ENCODE measurements at regions not wholly inside any gene's neighbourhood (a gene's known extent, or its start where the extent isn't known, plus 50 kb on each side); places are given as distances from the start of the nearest gene placed in this dataset.

DNA sequence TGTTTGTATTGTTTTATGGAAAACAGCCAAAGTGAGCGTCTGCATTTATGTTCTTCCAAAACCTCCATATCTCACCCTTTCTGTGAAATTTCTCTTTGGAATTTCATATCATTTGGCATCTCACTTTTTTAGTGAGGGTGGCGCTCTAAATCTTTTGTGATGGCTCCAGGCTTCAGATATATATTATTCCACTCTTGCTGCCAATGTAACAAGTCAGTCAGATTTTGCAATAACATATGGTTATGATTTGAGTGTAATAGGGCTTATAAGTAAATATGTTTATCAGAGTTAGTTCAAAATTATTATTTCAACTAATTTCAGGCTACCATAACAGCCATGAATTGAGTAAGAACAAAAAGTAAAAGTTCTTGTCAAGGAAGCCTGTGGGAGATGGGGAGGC lies 314.7 kb downstream of the PDGFC start:
- no peak for DNase-seq (ENCODE audit: extremely low read depth, low read depth)

DNA sequence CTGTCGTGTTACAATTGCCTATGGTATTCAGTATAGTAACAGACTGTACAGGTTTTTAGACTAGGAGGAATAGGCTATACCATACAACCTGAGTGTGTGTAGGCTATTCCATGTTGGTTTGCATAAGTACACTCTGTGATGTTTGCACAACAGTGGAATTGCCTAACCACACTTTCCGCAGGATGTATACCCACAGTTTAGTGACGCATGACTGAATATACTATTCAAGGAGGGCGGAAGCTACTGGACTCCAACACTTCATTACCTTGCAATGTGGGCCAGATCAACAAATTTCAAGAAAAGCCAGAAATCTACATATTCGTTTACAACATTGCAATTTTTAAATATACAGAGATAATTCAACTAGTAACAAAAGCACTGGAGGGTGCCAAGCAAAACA lies 317.2 kb downstream of the PDGFC start:
- no peak for DNase-seq (ENCODE audit: extremely low read depth, low read depth)

DNA sequence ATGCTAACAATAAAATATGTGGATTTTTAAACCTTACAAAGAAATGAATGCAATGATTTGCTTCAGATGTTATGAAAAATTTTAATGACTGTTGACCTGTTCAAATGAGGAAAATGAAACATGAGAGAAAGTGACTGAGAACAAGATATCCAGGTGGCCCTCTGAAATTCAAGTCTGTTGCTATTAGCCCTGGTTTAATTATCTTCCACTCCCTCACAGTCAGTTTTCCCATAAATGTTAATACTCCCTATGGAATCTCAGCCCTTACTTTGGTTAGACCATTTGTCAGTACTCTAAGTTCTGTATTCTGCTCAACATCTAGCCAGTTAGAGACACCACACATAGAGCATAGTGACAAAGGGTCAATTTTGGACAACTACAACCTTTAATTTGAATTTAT lies 327.8 kb downstream of the PDGFC start:
- no peak for DNase-seq (ENCODE audit: extremely low read depth, low read depth)

DNA sequence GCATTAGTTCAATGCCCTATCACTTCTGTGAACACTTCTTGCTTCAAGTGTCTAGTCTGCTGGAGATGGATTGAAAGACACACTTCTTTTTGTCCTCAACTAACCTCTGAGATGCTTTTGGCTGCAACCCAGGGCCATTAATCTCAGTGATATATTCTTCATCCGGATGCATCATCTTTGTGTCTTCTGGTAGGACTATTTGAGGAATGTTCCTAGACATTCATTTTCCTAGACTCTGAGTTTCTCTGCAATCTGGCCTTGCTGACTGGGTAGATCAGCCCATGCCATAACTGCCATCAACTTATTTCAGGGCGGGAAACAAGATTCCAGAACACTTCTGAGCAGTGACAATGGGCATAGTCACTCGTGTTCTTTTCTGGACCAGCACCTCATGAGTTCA lies 329.4 kb downstream of the PDGFC start:
- no peak for DNase-seq (ENCODE audit: extremely low read depth, low read depth)

DNA sequence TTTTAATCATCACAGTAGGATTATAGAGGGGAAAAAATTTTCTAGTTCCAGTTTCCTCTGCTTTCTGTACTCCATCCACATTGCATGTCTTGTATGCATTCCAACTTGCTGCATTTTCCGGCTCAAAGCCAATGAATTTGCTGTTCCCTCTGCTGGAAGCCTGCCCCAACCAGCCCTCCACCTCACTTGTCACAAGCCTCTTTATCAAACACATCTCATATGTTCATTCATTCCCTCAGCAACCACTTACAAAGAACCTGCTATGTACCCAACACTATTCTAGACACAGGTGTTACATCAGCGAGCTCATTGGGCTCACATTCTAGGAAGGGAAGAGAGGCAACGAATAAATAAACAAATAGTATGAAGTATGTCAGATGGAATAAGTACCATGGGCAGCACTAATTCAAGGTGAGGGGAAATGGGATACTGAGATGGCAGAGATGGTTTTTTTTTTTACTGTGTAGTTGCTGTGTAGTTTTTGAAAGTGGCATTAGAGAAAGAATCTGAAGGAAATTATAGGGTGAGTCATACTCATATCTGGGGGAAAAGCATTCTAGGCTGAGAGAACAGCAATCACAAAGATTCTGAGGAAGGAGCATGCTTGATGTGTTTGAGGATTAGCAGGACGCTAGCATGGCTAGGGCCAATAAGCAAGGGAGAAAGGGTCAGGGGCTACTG lies 332.5 kb downstream of the PDGFC start:
- no peak for DNase-seq (ENCODE audit: extremely low read depth, low read depth)

DNA sequence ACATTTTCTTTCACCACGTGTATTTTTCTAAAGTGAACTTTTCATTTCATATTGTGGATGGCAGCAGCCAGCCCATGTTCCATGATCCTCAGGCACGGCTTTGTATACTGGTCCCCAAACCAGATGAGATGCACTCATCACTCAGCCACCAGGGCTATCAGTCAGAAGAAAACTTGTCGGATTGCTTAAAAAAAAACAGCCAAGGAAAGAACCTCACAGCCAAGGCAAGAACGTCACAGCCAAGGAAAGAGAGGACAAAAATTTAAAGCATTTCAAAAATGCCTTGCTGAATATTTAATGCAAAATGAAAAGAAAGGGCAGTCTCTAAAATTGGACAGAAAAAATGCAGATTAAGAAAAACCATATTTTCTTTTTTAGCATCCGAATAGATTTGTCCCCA lies 333.3 kb downstream of the PDGFC start:
- DNase-seq (ENCODE audit: extremely low read depth, low read depth): no peak

DNA sequence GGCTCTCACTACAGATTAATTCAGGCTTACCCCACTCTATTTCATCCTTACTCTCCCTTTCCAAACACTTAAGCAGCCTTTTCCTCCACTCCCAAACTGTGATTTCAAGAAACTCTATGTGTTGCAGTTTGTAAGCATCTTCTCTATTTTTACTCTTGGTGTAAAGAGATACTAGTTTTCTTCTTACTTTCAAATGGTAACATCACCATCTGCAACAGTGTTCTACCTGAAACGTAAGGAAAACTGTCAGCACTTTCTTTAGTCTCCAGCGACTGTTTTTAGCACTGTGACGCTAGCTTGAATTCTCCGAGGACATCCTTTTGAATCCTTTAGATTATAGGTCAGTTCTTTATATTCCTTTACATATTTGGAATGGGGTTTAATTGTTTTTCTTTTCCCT lies 335.2 kb downstream of the PDGFC start:
- no peak for DNase-seq (ENCODE audit: extremely low read depth, low read depth)

DNA sequence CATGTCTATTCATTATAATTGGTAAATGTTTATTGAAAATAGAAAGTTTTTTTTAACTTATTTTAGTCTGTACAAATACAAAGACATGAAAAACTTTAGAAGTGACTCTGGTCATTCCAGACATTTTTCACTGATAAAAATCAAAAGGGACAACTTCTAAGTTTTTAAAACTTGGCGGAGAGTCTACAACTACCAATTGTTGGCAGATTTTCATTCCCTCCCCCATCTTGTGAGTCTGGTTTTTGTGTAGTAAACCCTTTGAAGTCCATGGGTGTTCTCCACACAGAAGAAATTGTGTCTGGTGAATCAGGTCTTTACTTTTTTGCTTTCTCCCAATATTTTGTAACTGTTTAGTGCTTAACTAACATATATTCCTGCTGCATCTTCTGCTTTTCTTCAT lies 336.5 kb downstream of the PDGFC start:
- DNase-seq (ENCODE audit: extremely low read depth, low read depth): no peak

DNA sequence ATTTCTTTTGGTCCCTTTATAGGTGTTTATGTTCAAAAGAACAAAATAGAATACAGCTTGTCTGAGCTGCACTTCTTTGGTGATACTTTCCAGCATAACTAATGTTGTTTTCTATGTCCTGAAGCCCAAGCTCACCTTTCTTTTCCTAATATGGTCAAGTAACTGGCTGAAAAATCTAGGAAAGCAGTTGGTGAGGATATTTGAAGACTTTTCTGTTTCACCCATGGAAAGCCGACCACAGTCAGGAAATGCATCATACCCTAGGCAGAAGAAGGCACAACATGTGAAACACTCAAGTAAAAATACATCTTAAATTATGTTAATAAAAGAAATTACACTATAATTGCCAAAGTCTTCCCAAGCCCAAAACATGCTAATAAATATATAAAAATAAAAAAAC lies 337.0 kb downstream of the PDGFC start:
- DNase-seq (ENCODE audit: extremely low read depth, low read depth): no peak

DNA sequence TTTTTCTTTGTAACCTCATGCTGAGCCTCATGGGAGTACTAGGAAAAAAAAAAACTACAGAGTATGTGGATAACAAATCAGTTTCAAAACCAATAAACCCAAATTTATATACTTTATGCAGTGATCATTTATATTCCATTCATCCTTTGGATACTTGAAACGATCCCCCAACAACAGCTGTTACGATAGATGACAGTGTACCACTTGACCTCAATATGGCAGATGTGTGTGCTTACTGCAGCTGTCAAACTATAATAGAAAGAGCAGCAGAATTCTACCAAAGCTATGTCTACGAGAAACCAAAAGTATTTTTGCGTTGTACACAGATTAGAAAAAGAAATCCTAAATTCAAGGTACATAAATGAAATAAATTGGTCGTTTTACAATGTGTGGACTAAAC lies 337.8 kb downstream of the PDGFC start:
- no peak for DNase-seq (ENCODE audit: extremely low read depth, low read depth)

DNA sequence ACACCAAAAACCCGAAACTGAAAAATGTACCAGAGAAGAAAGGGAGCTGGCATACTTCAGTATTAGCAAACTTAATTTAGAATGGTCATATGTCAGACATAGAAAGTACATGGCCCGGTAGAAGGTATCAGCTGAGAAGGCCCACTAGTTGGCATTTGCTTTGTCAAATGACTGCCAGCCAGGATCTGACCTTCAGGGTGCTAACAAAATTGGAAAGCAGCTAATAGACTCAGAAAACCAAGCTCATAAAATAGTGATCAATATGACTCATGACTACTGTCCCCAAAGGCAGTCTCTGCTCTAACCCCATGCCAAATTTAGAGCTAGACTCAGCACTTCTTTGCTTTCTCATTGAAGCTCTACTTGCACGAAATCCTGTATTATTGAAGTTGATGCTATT lies 342.7 kb downstream of the PDGFC start:
- no peak for DNase-seq (ENCODE audit: extremely low read depth, low read depth)

DNA sequence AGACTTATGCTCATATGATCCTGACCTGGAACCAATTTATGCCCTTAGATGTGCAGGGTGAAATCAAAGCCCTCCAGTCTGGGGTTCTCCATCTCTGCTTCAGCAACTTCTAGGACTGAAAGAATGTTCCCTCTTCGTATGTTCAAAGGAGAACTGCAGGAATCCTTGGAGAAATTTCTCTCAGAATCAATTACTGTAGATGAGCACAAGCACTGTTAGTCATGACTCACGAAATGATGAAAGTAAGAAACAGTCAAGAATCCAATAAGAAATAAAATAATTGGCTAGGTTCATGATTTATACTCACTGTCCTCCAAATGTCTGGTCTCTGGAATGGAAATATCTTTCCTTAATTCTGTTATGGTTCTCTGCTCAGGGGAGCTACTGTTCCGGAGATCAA lies 348.2 kb downstream of the PDGFC start:
- no peak for DNase-seq (ENCODE audit: extremely low read depth, low read depth)

DNA sequence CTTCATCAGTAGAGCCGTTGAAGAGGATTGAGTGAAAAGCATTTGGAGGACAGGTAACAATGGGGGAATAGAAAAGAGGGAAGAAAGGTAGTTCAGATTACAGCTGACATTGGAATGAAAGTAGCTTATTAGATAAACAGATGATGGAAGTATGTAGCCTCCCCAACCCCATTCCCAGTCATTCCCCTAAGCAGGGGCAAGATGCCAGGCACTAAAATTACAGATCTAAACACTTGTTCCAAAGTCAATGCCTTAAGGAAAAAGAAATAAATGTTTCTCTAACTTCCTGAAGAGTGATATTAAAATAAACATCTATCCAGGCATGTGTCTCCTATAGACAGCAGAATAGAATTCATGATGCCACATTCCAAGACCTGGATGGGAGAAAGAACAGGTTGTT lies 350.8 kb downstream of the PDGFC start:
- no peak for DNase-seq (ENCODE audit: extremely low read depth, low read depth)

DNA sequence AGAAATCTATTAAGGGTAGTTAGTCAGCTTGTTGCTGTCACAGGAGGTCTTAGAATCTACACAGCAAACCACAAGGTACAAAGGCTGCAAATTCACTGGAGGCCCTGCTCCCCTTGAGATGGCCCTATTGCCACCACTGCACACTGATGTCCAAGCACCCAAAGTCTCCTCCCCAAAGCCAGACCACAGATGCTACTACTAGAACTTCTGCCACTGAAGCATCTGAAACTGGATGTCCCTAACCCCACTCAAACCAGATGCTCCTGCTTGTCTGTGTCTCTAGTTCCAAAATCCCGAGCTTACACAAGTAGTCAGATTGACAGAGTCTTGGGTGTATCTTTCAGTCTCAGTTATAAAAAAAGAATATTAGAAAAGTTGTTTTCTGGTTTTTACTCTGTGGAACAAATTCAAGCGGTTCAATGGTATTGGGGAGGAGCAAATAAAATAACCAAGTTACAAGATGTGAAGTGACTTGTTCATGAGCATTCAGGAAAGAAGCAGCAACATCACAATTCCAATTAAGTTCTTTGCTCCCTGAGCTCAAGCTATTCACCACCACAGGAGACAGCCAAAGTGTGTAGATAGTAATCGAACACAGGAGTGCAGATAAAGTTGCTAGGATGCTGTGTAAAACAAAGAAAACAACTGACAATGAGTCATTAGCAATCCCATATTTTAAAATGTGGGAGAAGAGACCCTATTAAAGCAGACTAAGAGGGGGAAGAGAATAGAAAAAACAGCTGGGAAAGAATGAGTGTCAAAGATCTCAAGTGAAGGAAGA lies 352.3 kb downstream of the PDGFC start:
- no peak for DNase-seq (ENCODE audit: extremely low read depth, low read depth)

DNA sequence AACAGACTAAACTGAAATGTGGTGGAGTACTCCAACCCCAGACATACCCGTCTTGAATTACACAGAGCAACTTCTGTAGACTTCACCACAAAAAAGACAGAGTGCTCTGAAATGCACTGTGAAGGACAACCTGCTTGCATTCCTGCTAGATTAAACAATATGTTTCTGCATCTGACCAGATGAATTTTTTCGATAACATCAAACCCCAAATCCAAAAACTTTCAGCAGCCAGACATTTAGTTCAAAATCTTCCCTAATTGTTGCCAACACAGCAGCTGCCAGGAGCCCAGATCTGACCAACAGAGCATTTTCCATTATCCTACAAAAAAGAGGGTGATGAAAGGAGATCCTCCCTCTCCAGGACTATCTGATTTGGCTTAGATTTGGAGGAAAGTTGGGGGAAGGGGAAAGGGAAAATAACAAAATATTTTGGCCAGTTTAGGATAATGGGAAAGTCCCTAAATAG lies 356.5 kb downstream of the PDGFC start:
- DNase-seq (ENCODE audit: extremely low read depth, low read depth): no peak

DNA sequence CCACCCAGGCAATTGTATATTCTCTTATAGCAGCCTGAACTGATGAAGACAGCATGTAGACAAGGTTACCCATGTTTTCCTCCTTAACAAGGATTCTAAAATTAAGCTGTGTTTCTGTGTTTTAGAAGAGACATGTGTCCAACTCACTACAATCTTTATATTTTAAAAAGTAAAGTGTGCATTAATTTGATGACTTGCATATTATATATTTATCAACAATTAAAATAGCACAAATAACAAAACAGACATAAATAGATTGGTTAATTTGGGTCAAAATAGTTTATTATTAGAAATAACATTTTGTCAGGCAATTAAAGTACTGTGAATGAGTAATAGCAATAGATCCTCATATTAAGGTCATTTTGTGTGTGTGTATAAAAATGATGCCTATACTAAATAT lies 357.1 kb downstream of the PDGFC start:
- no peak for DNase-seq (ENCODE audit: extremely low read depth, low read depth)

DNA sequence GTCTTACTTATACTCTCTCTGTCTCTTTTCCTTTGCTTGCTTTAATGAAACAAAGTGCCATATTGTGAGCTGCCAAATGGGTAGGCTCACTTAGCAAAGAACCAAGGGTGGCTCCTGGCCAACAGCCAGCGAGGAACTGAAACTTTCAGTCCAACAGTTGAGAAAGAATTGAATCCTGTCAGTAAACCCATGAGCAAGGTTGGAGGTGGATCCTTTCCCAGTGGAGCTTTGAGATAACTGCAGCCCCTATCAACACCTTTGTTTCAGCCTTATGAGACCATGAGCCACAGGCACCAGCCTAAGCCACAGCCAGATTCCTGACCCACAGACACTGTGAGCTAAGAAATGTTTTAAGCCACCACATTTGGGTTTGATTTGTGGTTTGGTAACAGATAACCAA lies 362.2 kb downstream of the PDGFC start:
- DNase-seq (ENCODE audit: extremely low read depth, low read depth): no peak

DNA sequence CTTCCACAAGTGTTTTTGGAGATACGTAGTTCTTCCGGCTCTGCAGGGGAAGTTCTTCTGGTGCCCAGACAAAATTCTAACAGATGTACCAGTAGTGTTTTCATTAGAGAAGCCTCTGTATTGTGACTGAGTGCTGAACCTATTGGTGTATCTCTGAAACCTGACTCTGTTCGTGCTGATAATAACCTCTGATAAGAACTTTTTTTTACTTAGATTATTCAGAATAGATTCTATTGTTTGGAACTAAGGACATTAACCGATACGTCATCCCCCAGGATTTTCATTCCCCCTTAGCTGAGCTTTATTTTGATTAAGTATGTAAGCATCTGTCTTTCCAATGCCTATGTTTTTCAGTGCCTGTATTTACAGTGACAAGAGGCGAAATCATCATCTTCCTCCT lies 362.9 kb downstream of the PDGFC start:
- no peak for DNase-seq (ENCODE audit: extremely low read depth, low read depth)

DNA sequence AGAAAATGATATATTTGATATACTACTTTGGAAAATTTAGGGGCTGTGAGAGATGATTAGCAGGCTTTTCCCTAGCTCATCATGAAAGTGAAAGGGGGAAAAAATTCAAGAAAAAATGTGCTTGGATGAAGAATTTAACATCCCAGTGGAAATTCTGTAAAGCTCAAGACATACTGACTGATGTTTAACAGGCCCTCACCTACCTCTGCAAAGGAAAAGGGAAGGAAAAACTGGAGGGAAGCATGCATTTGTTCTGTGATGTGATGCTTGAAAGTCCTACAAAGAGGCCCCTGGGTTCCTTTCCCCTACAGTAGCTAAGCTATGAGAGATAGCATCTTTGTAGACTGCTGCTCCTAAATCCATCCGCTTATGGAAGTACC lies 364.1 kb downstream of the PDGFC start:
- DNase-seq (ENCODE audit: extremely low read depth, low read depth): no peak

DNA sequence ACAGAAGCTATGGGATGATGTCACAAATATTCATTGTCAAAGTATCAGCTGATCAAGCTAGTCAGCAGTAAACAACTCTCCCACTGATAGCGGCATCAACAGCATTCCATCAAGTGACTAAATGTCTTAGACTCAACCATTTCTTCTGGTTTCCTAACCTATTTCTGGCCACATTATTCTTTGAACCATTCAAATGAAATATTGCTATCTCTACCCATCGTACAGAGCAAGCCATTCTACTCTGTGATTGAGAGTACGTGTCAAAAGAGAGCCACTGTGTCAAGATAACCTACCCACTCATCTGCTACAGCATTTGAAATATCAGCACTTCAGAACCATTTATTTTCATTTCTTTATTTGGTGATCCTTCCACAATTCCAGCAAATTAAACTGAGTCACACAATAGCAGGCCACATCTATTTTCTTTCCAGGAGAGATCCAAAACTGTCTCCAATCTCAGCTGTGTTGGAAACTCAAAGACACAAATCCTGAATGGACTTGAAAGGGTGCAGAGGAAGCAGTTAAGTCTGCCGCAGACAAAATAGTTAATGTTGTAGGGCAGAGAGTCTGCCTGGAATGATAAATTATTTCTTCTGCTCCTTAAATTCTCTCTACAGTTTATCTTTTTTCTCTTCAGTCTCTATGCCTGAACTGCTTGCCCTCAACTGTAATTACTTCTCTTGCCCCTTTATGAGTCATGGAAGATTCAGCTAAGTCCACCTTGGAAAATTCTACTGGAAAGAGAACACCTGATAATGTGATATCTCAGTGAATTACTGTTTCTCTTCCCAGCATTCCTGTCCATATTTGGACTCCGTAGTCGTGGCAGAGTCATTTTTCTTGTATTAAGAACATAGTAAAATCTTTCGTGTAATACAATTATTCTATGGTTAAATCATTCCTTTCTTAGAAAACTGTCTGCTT lies 364.8 kb downstream of the PDGFC start:
- no peak for DNase-seq (ENCODE audit: extremely low read depth, low read depth)

DNA sequence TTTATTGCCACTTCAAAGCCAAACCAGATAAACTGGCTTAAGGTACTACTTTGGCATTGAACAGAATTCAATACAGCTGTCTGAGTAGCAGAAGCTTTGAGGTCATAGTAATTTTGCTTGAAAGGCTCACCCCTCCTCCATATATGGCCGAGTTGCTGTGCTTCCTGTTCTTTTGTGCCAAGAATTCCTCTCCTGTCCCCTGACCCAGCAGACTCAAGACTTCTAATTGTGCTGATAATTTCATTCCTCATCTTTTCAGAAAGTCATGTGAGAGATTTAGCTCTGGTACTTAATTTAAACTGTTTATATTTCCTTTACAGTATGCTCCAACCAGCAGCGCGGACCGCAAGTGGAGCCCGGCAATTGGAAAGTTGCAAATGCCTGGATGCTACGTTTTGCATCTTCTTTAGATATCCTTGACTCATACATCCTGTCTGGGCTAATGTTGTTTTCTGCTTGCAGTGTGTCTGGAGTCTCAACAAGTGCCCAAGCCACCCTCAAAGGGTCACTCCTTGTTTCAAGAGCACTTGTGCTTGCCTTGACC lies 373.4 kb downstream of the PDGFC start:
- no peak for DNase-seq (ENCODE audit: extremely low read depth, low read depth)
